ENCODE measurements at regions not wholly inside any gene's neighbourhood (a gene's known extent, or its start where the extent isn't known, plus 50 kb on each side); places are given as distances from the start of the nearest gene placed in this dataset.
"Not testable (repeated sequence)": the region's sequence is repeated elsewhere in the genome, so short reads cannot be mapped to it uniquely, and the experiment has no call there.

- Histone ChIP-seq H3K27me3 (ENCODE audit: insufficient read depth, poor library complexity, severe bottlenecking) (no peaks in the 10 kb centered on the region), H3K4me3 (replicated peaks; ENCODE audit: insufficient read depth, low read length) (no peak overlapping the region), H3K27ac (replicated peaks) (no peak overlapping the region)
- TF ChIP-seq GABPA (IDR thresholded peaks at IDR 0.05; ENCODE audit: low read depth) (no peak), SPI1 (IDR thresholded peaks at IDR 0.05; ENCODE audit: borderline replicate concordance, low read depth) (no peak), POLR2AphosphoS5 (IDR thresholded peaks at IDR 0.05; ENCODE audit: low read depth) (no peak)
- TF ChIP-seq, protein P1, sequence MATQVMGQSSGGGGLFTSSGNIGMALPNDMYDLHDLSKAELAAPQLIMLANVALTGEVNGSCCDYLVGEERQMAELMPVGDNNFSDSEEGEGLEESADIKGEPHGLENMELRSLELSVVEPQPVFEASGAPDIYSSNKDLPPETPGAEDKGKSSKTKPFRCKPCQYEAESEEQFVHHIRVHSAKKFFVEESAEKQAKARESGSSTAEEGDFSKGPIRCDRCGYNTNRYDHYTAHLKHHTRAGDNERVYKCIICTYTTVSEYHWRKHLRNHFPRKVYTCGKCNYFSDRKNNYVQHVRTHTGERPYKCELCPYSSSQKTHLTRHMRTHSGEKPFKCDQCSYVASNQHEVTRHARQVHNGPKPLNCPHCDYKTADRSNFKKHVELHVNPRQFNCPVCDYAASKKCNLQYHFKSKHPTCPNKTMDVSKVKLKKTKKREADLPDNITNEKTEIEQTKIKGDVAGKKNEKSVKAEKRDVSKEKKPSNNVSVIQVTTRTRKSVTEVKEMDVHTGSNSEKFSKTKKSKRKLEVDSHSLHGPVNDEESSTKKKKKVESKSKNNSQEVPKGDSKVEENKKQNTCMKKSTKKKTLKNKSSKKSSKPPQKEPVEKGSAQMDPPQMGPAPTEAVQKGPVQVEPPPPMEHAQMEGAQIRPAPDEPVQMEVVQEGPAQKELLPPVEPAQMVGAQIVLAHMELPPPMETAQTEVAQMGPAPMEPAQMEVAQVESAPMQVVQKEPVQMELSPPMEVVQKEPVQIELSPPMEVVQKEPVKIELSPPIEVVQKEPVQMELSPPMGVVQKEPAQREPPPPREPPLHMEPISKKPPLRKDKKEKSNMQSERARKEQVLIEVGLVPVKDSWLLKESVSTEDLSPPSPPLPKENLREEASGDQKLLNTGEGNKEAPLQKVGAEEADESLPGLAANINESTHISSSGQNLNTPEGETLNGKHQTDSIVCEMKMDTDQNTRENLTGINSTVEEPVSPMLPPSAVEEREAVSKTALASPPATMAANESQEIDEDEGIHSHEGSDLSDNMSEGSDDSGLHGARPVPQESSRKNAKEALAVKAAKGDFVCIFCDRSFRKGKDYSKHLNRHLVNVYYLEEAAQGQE (IDR thresholded peaks at IDR 0.05; ENCODE audit: insufficient replicate concordance, low read depth), result no peak
- TF ChIP-seq, protein P2, sequence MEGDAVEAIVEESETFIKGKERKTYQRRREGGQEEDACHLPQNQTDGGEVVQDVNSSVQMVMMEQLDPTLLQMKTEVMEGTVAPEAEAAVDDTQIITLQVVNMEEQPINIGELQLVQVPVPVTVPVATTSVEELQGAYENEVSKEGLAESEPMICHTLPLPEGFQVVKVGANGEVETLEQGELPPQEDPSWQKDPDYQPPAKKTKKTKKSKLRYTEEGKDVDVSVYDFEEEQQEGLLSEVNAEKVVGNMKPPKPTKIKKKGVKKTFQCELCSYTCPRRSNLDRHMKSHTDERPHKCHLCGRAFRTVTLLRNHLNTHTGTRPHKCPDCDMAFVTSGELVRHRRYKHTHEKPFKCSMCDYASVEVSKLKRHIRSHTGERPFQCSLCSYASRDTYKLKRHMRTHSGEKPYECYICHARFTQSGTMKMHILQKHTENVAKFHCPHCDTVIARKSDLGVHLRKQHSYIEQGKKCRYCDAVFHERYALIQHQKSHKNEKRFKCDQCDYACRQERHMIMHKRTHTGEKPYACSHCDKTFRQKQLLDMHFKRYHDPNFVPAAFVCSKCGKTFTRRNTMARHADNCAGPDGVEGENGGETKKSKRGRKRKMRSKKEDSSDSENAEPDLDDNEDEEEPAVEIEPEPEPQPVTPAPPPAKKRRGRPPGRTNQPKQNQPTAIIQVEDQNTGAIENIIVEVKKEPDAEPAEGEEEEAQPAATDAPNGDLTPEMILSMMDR (IDR thresholded peaks at IDR 0.05; ENCODE audit: insufficient read depth, low read length), result no peak
- no peak for DNase-seq (ENCODE audit: low read depth in 1 of 2, low spot score in 1 of 2)
Observed at GRCh38 chr5:92544596-92544995, 1036.4 kb downstream of the NR2F1-AS1 start.

- no peak for DNase-seq (ENCODE audit: low read depth in 1 of 2, low spot score in 1 of 2)
- TF ChIP-seq, protein P2 (IDR thresholded peaks at IDR 0.05; ENCODE audit: insufficient read depth, low read length), result no peak
- TF ChIP-seq POLR2AphosphoS5 (IDR thresholded peaks at IDR 0.05; ENCODE audit: low read depth), result no peak
- no peak for TF ChIP-seq GABPA (IDR thresholded peaks at IDR 0.05; ENCODE audit: low read depth)
- no peak for TF ChIP-seq SPI1 (IDR thresholded peaks at IDR 0.05; ENCODE audit: borderline replicate concordance, low read depth)
- TF ChIP-seq, protein P1 (IDR thresholded peaks at IDR 0.05; ENCODE audit: insufficient replicate concordance, low read depth), result no peak
- no peaks in the 10 kb centered on the region for H3K27me3 ChIP-seq (ENCODE audit: insufficient read depth, poor library complexity, severe bottlenecking)
- H3K4me3 ChIP-seq (replicated peaks; ENCODE audit: insufficient read depth, low read length), result no peak overlapping the region
- no peak overlapping the region for H3K27ac ChIP-seq (replicated peaks)
Observed at GRCh38 chr5:92544036-92544435, 1037.0 kb downstream of the NR2F1-AS1 start.

GRCh38 chr5:92543201-92543600 is 1037.8 kb downstream of the NR2F1-AS1 start:
- H3K27ac ChIP-seq (replicated peaks), result no peak overlapping the region
- DNase-seq (ENCODE audit: low read depth in 1 of 2, low spot score in 1 of 2), result no peak
- H3K27me3 ChIP-seq (ENCODE audit: insufficient read depth, poor library complexity, severe bottlenecking), result no peaks in the 10 kb centered on the region
- no peak overlapping the region for H3K4me3 ChIP-seq (replicated peaks; ENCODE audit: insufficient read depth, low read length)
- TF ChIP-seq, protein P2 (IDR thresholded peaks at IDR 0.05; ENCODE audit: insufficient read depth, low read length), result no peak
- TF ChIP-seq GABPA (IDR thresholded peaks at IDR 0.05; ENCODE audit: low read depth) (no peak), POLR2AphosphoS5 (IDR thresholded peaks at IDR 0.05; ENCODE audit: low read depth) (no peak), SPI1 (IDR thresholded peaks at IDR 0.05; ENCODE audit: borderline replicate concordance, low read depth) (no peak)
- TF ChIP-seq, protein P1 (IDR thresholded peaks at IDR 0.05; ENCODE audit: insufficient replicate concordance, low read depth), result no peak

- H3K4me3 ChIP-seq (replicated peaks; ENCODE audit: insufficient read depth, low read length); DNase-seq (ENCODE audit: low read depth in 1 of 2, low spot score in 1 of 2); H3K27me3 ChIP-seq (ENCODE audit: insufficient read depth, poor library complexity, severe bottlenecking); H3K27ac ChIP-seq (replicated peaks): not testable (repeated sequence)
Observed at GRCh38 chr5:92542017-92542416, 1039.0 kb downstream of the NR2F1-AS1 start.

Data from HL-60 (cell line).